Panc1 (cell line): ENCODE measurements at regions not wholly inside any gene's neighbourhood (a gene's known extent, or its start where the extent isn't known, plus 50 kb on each side); places are given as distances from the start of the nearest gene placed in this dataset.

Experiments
- ATAC-seq: fragments of 200-7000 bp; cut with Tn5 transposase; 2 replicates; pipeline ENCODE4 v1.9.1; 2020; ENCODE audit warnings: mild to moderate bottlenecking, moderate library complexity
- BruUV-seq: library from RNA; stranded (reverse); fragments of 400-500 nt; replicated peaks from 2 replicates; lab custom pipeline; 2021; lab: Mats Ljungman, UMichigan
- CTCF ChIA-PET: fragments of 300-600 bp; sonication (Branson Sonifier 250); formaldehyde crosslinking; loops from one replicate; lab custom pipeline; 2022; ENCODE audit warnings: antibody characterized with exemption; lab: Charles Lee
- POLR2A ChIA-PET: fragments of 300-600 bp; sonication (Branson Sonifier 250); formaldehyde crosslinking; loops from one replicate; lab custom pipeline; 2022; ENCODE audit warnings: antibody characterized with exemption; lab: Charles Lee
- DNase-seq: peaks from one replicate; pipeline ENCODE4 v3.0.0-alpha.2; 2010; ENCODE audit warnings: low read depth, low spot score
- H3K27ac ChIP-seq: 2 replicates; pipeline ENCODE4 v1.5.1; 2011; ENCODE audit warnings: mild to moderate bottlenecking, low read length, inconsistent platforms
- H3K27me3 ChIP-seq: fragments of 200-500 bp; sonication (Bioruptor generic); 2 replicates; pipeline ENCODE4 v1.6.0; 2014; ENCODE audit warnings: low read length, inconsistent platforms; ENCODE audit not compliant: control insufficient read depth, insufficient read depth
- H3K36me3 ChIP-seq: fragments of 200-500 bp; sonication (Bioruptor generic); 2 replicates; pipeline ENCODE4 v1.5.1; 2014; ENCODE audit warnings: inconsistent platforms, mild to moderate bottlenecking, low read length, moderate library complexity; ENCODE audit not compliant: control insufficient read depth, insufficient read depth
- H3K4me1 ChIP-seq: 2 replicates; pipeline ENCODE4 v1.5.1; 2011; ENCODE audit warnings: inconsistent platforms, mild to moderate bottlenecking, low read length, moderate library complexity; ENCODE audit not compliant: control insufficient read depth, insufficient read depth
- H3K4me3 ChIP-seq, 2 experiments: 2 replicates each; pipeline ENCODE4 v1.5.1; 2011 to 2012; ENCODE audit warnings: low read depth in 2 of 2, low read length in 2 of 2, mild to moderate bottlenecking in 2 of 2, inconsistent platforms in 1 of 2, moderate library complexity in 1 of 2
- H3K9me3 ChIP-seq: fragments of 200-500 bp; sonication (Bioruptor generic); 2 replicates; pipeline ENCODE4 v1.5.1; 2014; ENCODE audit warnings: low read depth, mild to moderate bottlenecking, inconsistent platforms, low read length, moderate library complexity; ENCODE audit not compliant: control insufficient read depth, insufficient read depth
- CTCF ChIP-seq: fragments of 450-650 bp; IDR thresholded peaks from 2 replicates; pipeline ENCODE4 v1.5.1; 2017; ENCODE audit warnings: mild to moderate bottlenecking
- POLR2AphosphoS5 ChIP-seq: IDR thresholded peaks from 2 replicates; pipeline ENCODE4 v1.6.1; 2012; ENCODE audit warnings: mild to moderate bottlenecking, low read depth, low read length, moderate library complexity
- SIN3A ChIP-seq: IDR thresholded peaks from 2 replicates; pipeline ENCODE4 v1.6.1; 2012; ENCODE audit warnings: low read depth, mild to moderate bottlenecking, low read length, moderate library complexity, borderline replicate concordance; ENCODE audit not compliant: insufficient read depth
- TCF7L2 ChIP-seq: IDR thresholded peaks from 2 replicates; pipeline ENCODE4 v1.6.1; 2011; ENCODE audit warnings: mild to moderate bottlenecking, low read depth, low read length, inconsistent platforms
- in situ Hi-C: cut with HindIII; loops from 2 replicates; pipeline ENCODE4 v1.10.0; 2016; ENCODE audit warnings: low sequenced_read_pairs, low pct_unique_long_range_greater_than_20kb
- intact Hi-C: fragments of 100-400 bp; cut with micrococcal nuclease; formaldehyde crosslinking; loops from one replicate; pipeline ENCODE4 v1.10.0; 2022; ENCODE audit not compliant: unreplicated experiment
- TF ChIP-seq, protein P1 (sequence below), 2 experiments: IDR thresholded peaks; 2 replicates each; pipeline ENCODE4 v1.6.1; 2011 to 2012; ENCODE audit warnings: low read depth in 2 of 2, control low read depth in 1 of 2, low read length in 1 of 2, mild to moderate bottlenecking in 1 of 2, moderate library complexity in 1 of 2; ENCODE audit not compliant: insufficient read depth in 1 of 2

DNA sequence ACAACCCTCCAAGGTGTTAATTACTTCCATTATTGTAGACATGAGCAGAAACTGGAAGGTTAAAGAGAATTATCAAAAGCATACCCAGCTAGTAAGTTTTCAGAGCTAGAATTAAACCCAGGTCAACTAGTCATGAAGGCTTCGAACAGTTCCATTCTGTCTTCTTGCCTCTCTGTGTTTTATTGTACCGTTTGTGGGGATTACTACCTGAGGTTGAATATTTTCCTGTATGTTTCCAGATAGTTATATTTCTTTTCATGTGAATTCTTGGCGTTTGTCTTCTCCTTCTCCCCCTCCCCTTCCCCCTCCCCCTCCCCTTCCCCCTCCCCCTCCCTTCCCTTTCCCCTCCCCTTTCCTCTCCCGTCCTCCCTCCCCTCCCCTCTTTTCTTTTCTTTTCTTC, 218.0 kb upstream of the GALNT17 start:
- in situ Hi-C loops (no loop called here), intact Hi-C loops (no loop called here)
- no peaks in the 10 kb centered on the region for H3K36me3 ChIP-seq
- ATAC-seq (no peak), DNase-seq (no peak)
- ChIA-PET POLR2A (no interaction called here), CTCF (no interaction called here)
- no peak for TF ChIP-seq SIN3A
- TF ChIP-seq POLR2AphosphoS5 = no peak
- TF ChIP-seq TCF7L2 = no peak
- TF ChIP-seq, protein P1, sequence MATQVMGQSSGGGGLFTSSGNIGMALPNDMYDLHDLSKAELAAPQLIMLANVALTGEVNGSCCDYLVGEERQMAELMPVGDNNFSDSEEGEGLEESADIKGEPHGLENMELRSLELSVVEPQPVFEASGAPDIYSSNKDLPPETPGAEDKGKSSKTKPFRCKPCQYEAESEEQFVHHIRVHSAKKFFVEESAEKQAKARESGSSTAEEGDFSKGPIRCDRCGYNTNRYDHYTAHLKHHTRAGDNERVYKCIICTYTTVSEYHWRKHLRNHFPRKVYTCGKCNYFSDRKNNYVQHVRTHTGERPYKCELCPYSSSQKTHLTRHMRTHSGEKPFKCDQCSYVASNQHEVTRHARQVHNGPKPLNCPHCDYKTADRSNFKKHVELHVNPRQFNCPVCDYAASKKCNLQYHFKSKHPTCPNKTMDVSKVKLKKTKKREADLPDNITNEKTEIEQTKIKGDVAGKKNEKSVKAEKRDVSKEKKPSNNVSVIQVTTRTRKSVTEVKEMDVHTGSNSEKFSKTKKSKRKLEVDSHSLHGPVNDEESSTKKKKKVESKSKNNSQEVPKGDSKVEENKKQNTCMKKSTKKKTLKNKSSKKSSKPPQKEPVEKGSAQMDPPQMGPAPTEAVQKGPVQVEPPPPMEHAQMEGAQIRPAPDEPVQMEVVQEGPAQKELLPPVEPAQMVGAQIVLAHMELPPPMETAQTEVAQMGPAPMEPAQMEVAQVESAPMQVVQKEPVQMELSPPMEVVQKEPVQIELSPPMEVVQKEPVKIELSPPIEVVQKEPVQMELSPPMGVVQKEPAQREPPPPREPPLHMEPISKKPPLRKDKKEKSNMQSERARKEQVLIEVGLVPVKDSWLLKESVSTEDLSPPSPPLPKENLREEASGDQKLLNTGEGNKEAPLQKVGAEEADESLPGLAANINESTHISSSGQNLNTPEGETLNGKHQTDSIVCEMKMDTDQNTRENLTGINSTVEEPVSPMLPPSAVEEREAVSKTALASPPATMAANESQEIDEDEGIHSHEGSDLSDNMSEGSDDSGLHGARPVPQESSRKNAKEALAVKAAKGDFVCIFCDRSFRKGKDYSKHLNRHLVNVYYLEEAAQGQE (IDR thresholded peaks at IDR 0.05; ENCODE audit: insufficient read depth in 1 of 2, low read depth in 2 of 2, low read length in 1 of 2) = no peak
- TF ChIP-seq CTCF = no peak
- BruUV-seq = no TSS peak
- H3K27ac ChIP-seq = no peak overlapping the region
- H3K9me3 ChIP-seq = no peaks in the 10 kb centered on the region
- no peak overlapping the region for H3K4me3 ChIP-seq
- H3K27me3 ChIP-seq = no peaks in the 10 kb centered on the region
- H3K4me1 ChIP-seq = no peaks in the 10 kb centered on the region

- Histone ChIP-seq H3K4me1 (no peaks in the 10 kb centered on the region), H3K27ac (no peak overlapping the region), H3K9me3 (no peaks in the 10 kb centered on the region), H3K36me3 (no peaks in the 10 kb centered on the region), H3K27me3 (no peaks in the 10 kb centered on the region), H3K4me3 (no peak overlapping the region)
- ChIA-PET POLR2A (no interaction called here), CTCF (interaction anchor here (0.6 kb wide), 1 partner anchor 818 kb away, joined by 3 read pairs; no protein-coding TSS in a partner anchor)
- TF ChIP-seq TCF7L2 = no peak
- TF ChIP-seq, protein P1 (IDR thresholded peaks at IDR 0.05; ENCODE audit: insufficient read depth in 1 of 2, low read depth in 2 of 2, low read length in 1 of 2) = no peak
- BruUV-seq = no TSS peak
- no peak for ATAC-seq
- in situ Hi-C loops (no loop called here), intact Hi-C loops (no loop called here)
- no peak for DNase-seq
Observed at GRCh38 chr7:70915067-70915466, 216.9 kb upstream of the GALNT17 start.
